NCI-H774 (cell line): ENCODE measurements at regions not wholly inside any gene's neighbourhood (a gene's known extent, or its start where the extent isn't known, plus 50 kb on each side); places are given as distances from the start of the nearest gene placed in this dataset.

ENCODE experiments used
- DNase-seq: peaks from one replicate; lab custom pipeline; 2025; lab: John Stamatoyannopoulos, UW

GRCh38 chr1:65681096-65681495 lies 111.6 kb upstream of the PDE4B start:
- no peak for DNase-seq

- peak; percentile 45 for DNase-seq
These were observed 105.1 kb upstream of the PDE4B start for GRCh38 chr1:65687428-65688214.

GRCh38 chr1:65688215-65688566 lies 104.5 kb upstream of the PDE4B start:
- DNase-seq, result no peak

- no peak for DNase-seq
These were observed 103.8 kb upstream of the PDE4B start for GRCh38 chr1:65688848-65689247.

GRCh38 chr1:65691152-65691900 lies 101.4 kb upstream of the PDE4B start:
- no peak for DNase-seq

GRCh38 chr1:65691972-65692371 lies 100.7 kb upstream of the PDE4B start:
- DNase-seq, result no peak

- no peak for DNase-seq
These were observed 98.6 kb upstream of the PDE4B start for GRCh38 chr1:65694126-65694525.

- no peak for DNase-seq
These were observed 97.8 kb upstream of the PDE4B start for GRCh38 chr1:65694933-65695332.

GRCh38 chr1:65698590-65698989 lies 94.1 kb upstream of the PDE4B start:
- DNase-seq, result no peak

- DNase-seq, result no peak
These were observed 88.8 kb upstream of the PDE4B start for GRCh38 chr1:65703853-65704252.

- no peak for DNase-seq
These were observed 88.4 kb upstream of the PDE4B start for GRCh38 chr1:65704318-65704717.

GRCh38 chr1:65717815-65718454 lies 74.8 kb upstream of the PDE4B start:
- DNase-seq, result no peak

GRCh38 chr1:65719391-65719790 lies 73.3 kb upstream of the PDE4B start:
- no peak for DNase-seq

GRCh38 chr1:65722461-65722860 lies 70.2 kb upstream of the PDE4B start:
- DNase-seq, result no peak

- DNase-seq, result no peak
These were observed 68.5 kb upstream of the PDE4B start for GRCh38 chr1:65724151-65724550.

- no peak for DNase-seq
These were observed 67.6 kb upstream of the PDE4B start for GRCh38 chr1:65725064-65725463.

GRCh38 chr1:65728504-65728903 lies 64.2 kb upstream of the PDE4B start:
- DNase-seq, result no peak

GRCh38 chr1:65729259-65729658 lies 63.4 kb upstream of the PDE4B start:
- no peak for DNase-seq

GRCh38 chr1:65734979-65735378 lies 57.7 kb upstream of the PDE4B start:
- DNase-seq, result no peak

GRCh38 chr1:65741993-65742392 lies 50.7 kb upstream of the PDE4B start:
- no peak for DNase-seq
